Kidney epithelial cell (primary cell): ENCODE measurements at regions not wholly inside any gene's neighbourhood (a gene's known extent, or its start where the extent isn't known, plus 50 kb on each side); places are given as distances from the start of the nearest gene placed in this dataset.
A peak's percentile ranks its signal among the peaks of the same experiment; 100 is the strongest.

ENCODE experiments used
- DNase-seq: peaks from one replicate; pipeline ENCODE4 v3.0.0-alpha.2; 2010; ENCODE audit warnings: low read depth
- H3K27me3 ChIP-seq: 2 replicates; pipeline ENCODE4 v1.6.0; 2011; ENCODE audit warnings: low read length; ENCODE audit not compliant: control insufficient read depth, insufficient read depth
- H3K36me3 ChIP-seq: 2 replicates; pipeline ENCODE4 v1.5.1; 2011; ENCODE audit warnings: low read length; ENCODE audit not compliant: control insufficient read depth, insufficient read depth
- H3K4me3 ChIP-seq: 2 replicates; pipeline ENCODE4 v1.5.1; 2011; ENCODE audit warnings: low read depth, mild to moderate bottlenecking, control low read depth, low read length
- CTCF ChIP-seq: IDR thresholded peaks from 2 replicates; pipeline ENCODE4 v1.5.1; 2011; ENCODE audit warnings: mild to moderate bottlenecking, moderate library complexity, low read length, control low read depth, inconsistent platforms; ENCODE audit not compliant: insufficient read depth, poor library complexity, severe bottlenecking

- no peaks in the 10 kb centered on the region for H3K27me3 ChIP-seq
- no peak for TF ChIP-seq CTCF
- no peak overlapping the region for H3K4me3 ChIP-seq
- no peaks in the 10 kb centered on the region for H3K36me3 ChIP-seq
- peak; percentile 12 for DNase-seq
Measured at GRCh38 chr4:132504438-132504837, 644.7 kb upstream of the PCDH10 start.

GRCh38 chr4:132506568-132506967 lies 642.5 kb upstream of the PCDH10 start:
- TF ChIP-seq CTCF, result no peak

GRCh38 chr4:132513491-132513890 lies 635.6 kb upstream of the PCDH10 start:
- TF ChIP-seq CTCF, result no peak
- Histone ChIP-seq H3K36me3 (no peaks in the 10 kb centered on the region), H3K27me3 (no peaks in the 10 kb centered on the region), H3K4me3 (no peak overlapping the region)
- no peak for DNase-seq

More at GRCh38 chr4:132506568-132506967, 642.5 kb upstream of the PCDH10 start:
- Histone ChIP-seq H3K27me3 (no peaks in the 10 kb centered on the region), H3K4me3 (no peak overlapping the region), H3K36me3 (no peaks in the 10 kb centered on the region)
- no peak for DNase-seq

- Histone ChIP-seq H3K4me3 (no peak overlapping the region), H3K27me3 (no peaks in the 10 kb centered on the region), H3K36me3 (no peaks in the 10 kb centered on the region)
- DNase-seq, result no peak
- no peak for TF ChIP-seq CTCF
Measured at GRCh38 chr4:132526652-132527051, 622.4 kb upstream of the PCDH10 start.

GRCh38 chr4:132527817-132528216 lies 621.3 kb upstream of the PCDH10 start:
- no peak for DNase-seq
- Histone ChIP-seq H3K4me3 (no peak overlapping the region), H3K27me3 (no peaks in the 10 kb centered on the region), H3K36me3 (no peaks in the 10 kb centered on the region)
- no peak for TF ChIP-seq CTCF

- Histone ChIP-seq H3K36me3 (no peaks in the 10 kb centered on the region), H3K27me3 (no peaks in the 10 kb centered on the region), H3K4me3 (no peak overlapping the region)
- no peak for TF ChIP-seq CTCF
- no peak for DNase-seq
Measured at GRCh38 chr4:132530861-132531260, 618.2 kb upstream of the PCDH10 start.
